A549 (cell line): ENCODE measurements at regions not wholly inside any gene's neighbourhood (a gene's known extent, or its start where the extent isn't known, plus 50 kb on each side); places are given as distances from the start of the nearest gene placed in this dataset.

ENCODE experiments used
- ATAC-seq, 2 experiments: fragments of 200-7000 bp in 1 of 2; fragments of >200 bp in 1 of 2; cut with Nextera tagmentation in 1 of 2; cut with Tn5 transposase in 1 of 2; 3 replicates each; pipeline versions ENCODE4 v1.8.0 to v1.9.1; 2018 to 2020; ENCODE audit warnings: mild to moderate bottlenecking in 1 of 2, moderate library complexity in 1 of 2
- CTCF ChIA-PET: fragments of 300-600 bp; sonication (Branson Sonifier 250); formaldehyde crosslinking; extraction: SDS; loops from one replicate; lab custom pipeline; 2021; ENCODE audit warnings: antibody characterized with exemption, inconsistent platforms; lab: Yijun Ruan, JAX
- POLR2A ChIA-PET: fragments of 350-600 bp; formaldehyde crosslinking; extraction: SDS; loops from one replicate; lab custom pipeline; 2021; ENCODE audit warnings: antibody characterized with exemption, inconsistent platforms; lab: Yijun Ruan, JAX
- DNase-seq, 2 experiments: peaks; one replicate each; pipeline versions ENCODE4 v3.0.0 to v3.0.0-alpha.2; 2011 to 2016; ENCODE audit warnings: low read depth in 1 of 2, low spot score in 1 of 2
- FAIRE-seq: peaks from 2 replicates; lab custom pipeline; 2011; peaks lifted over from hg19 to GRCh38; lab: Jason Lieb, UNC
- H3K27ac ChIP-seq, 2 experiments: fragments of >200 bp; sonication (Bioruptor Twin); formaldehyde crosslinking; 3 replicates each; pipeline ENCODE4 v1.5.1; 2016 to 2017
- H3K4me1 ChIP-seq: fragments of >200 bp; sonication (Bioruptor Twin); formaldehyde crosslinking; 3 replicates; pipeline ENCODE4 v1.6.1; 2016
- H3K4me2 ChIP-seq: fragments of >200 bp; sonication (Bioruptor Twin); formaldehyde crosslinking; 3 replicates; pipeline ENCODE4 v1.6.1; 2016
- H3K4me3 ChIP-seq: fragments of >200 bp; sonication (Bioruptor Twin); formaldehyde crosslinking; 3 replicates; pipeline ENCODE4 v1.5.1; 2016
- H3K9me3 ChIP-seq: fragments of >200 bp; sonication (Bioruptor Twin); formaldehyde crosslinking; 3 replicates; pipeline ENCODE4 v1.6.1; 2016
- BCL3 ChIP-seq: fragments of >200 bp; sonication (Bioruptor Twin); formaldehyde crosslinking; IDR thresholded peaks from 3 replicates; pipeline ENCODE4 v1.6.1; 2016
- BHLHE40 ChIP-seq: IDR thresholded peaks from 2 replicates; pipeline ENCODE4 v1.6.1; 2012; ENCODE audit warnings: low read depth, low read length, inconsistent platforms
- CBX8 ChIP-seq: fragments of 200-600 bp; sonication (generic); IDR thresholded peaks from 2 replicates; pipeline ENCODE4 v1.6.1; 2016
- CEBPB ChIP-seq, 2 experiments: fragments of >200 bp in 1 of 2; sonication (Bioruptor Twin) in 1 of 2; formaldehyde crosslinking in 1 of 2; IDR thresholded peaks; 2 replicates each; pipeline ENCODE4 v1.6.1; 2012 to 2016
- CHD4 ChIP-seq: fragments of 200-600 bp; sonication (generic); IDR thresholded peaks from 2 replicates; pipeline ENCODE4 v1.6.1; 2016; ENCODE audit warnings: antibody characterized with exemption, mild to moderate bottlenecking, borderline replicate concordance
- EP300 ChIP-seq, 2 experiments: fragments of >200 bp; sonication (Bioruptor Twin); formaldehyde crosslinking; IDR thresholded peaks; 2 replicates in 1 of 2; 3 replicates in 1 of 2; pipeline ENCODE4 v1.6.1; 2016 to 2017
- FOSB ChIP-seq: fragments of 250-450 bp; sonication (Bioruptor Pico); IDR thresholded peaks from 2 replicates; pipeline ENCODE4 v1.5.0; 2020; ENCODE audit warnings: mild to moderate bottlenecking, moderate library complexity
- FOXS1 ChIP-seq: fragments of 250-450 bp; sonication (Bioruptor Pico); IDR thresholded peaks from 2 replicates; pipeline ENCODE4 v1.5.0; 2020; ENCODE audit warnings: mild to moderate bottlenecking, moderate library complexity
- HEYL ChIP-seq: fragments of 250-450 bp; sonication (Bioruptor Pico); IDR thresholded peaks from 2 replicates; pipeline ENCODE4 v1.8.0; 2021; ENCODE audit warnings: mild to moderate bottlenecking, moderate library complexity
- HMGXB4 ChIP-seq: fragments of 250-450 bp; sonication (Bioruptor Pico); IDR thresholded peaks from 2 replicates; pipeline ENCODE4 v1.5.0; 2021; ENCODE audit warnings: mild to moderate bottlenecking, moderate library complexity, borderline replicate concordance
- JUN ChIP-seq, 2 experiments: fragments of >200 bp; sonication (Bioruptor Twin); formaldehyde crosslinking; IDR thresholded peaks; 2 replicates in 1 of 2; 3 replicates in 1 of 2; pipeline ENCODE4 v1.6.1; 2016 to 2017
- MAZ ChIP-seq: fragments of 150-350 bp; IDR thresholded peaks from 2 replicates; pipeline ENCODE4 v1.6.1; 2014; ENCODE audit warnings: antibody characterized with exemption, low read depth, low read length, borderline replicate concordance
- MYC ChIP-seq: IDR thresholded peaks from 2 replicates; pipeline ENCODE4 v1.6.1; 2012; ENCODE audit warnings: mild to moderate bottlenecking, inconsistent platforms, low read length, improper control_type of control experiment, borderline replicate concordance
- NR3C1 ChIP-seq: fragments of >200 bp; sonication (Bioruptor Twin); formaldehyde crosslinking; IDR thresholded peaks from 3 replicates; pipeline ENCODE4 v1.6.1; 2017
- PHF8 ChIP-seq: fragments of 200-600 bp; sonication (generic); IDR thresholded peaks from 2 replicates; pipeline ENCODE4 v1.6.1; 2016; ENCODE audit warnings: low read depth, mild to moderate bottlenecking, antibody characterized with exemption, moderate library complexity, borderline replicate concordance
- POLR2A ChIP-seq: IDR thresholded peaks from 2 replicates; pipeline ENCODE4 v1.6.1; 2012; ENCODE audit warnings: mild to moderate bottlenecking, low read length
- POLR2AphosphoS2 ChIP-seq: conservative IDR thresholded peaks from 2 replicates; pipeline ENCODE4 v1.6.1; 2012; ENCODE audit warnings: low read length, improper control_type of control experiment, inconsistent platforms
- RAD21 ChIP-seq, 2 experiments: fragments of >200 bp in 1 of 2; sonication (Bioruptor Twin) in 1 of 2; formaldehyde crosslinking in 1 of 2; IDR thresholded peaks in 1 of 2; conservative IDR thresholded peaks in 1 of 2; 2 replicates in 1 of 2; 3 replicates in 1 of 2; pipeline ENCODE4 v1.6.1; 2012 to 2018; ENCODE audit warnings: inconsistent platforms in 1 of 2
- RNF2 ChIP-seq: fragments of 200-600 bp; sonication (generic); IDR thresholded peaks from 2 replicates; pipeline ENCODE4 v1.6.1; 2016; ENCODE audit warnings: low read depth, mild to moderate bottlenecking, antibody characterized with exemption, moderate library complexity, borderline replicate concordance
- SMC3 ChIP-seq: fragments of >200 bp; sonication (Bioruptor Twin); formaldehyde crosslinking; IDR thresholded peaks from 3 replicates; pipeline ENCODE4 v1.6.1; 2018; ENCODE audit warnings: inconsistent platforms
- SREBF2 ChIP-seq: fragments of 450-650 bp; IDR thresholded peaks from 2 replicates; pipeline ENCODE4 v1.6.1; 2014; ENCODE audit warnings: mild to moderate bottlenecking, moderate library complexity
- TP53 ChIP-seq: fragments of 250-450 bp; sonication (Bioruptor Pico); IDR thresholded peaks from 2 replicates; pipeline ENCODE4 v1.5.0; 2021; ENCODE audit warnings: mild to moderate bottlenecking, moderate library complexity
- ZFP36 ChIP-seq: fragments of 450-650 bp; IDR thresholded peaks from 2 replicates; pipeline ENCODE4 v1.6.1; 2014; ENCODE audit warnings: borderline replicate concordance; ENCODE audit not compliant: partially characterized antibody
- ZNF302 ChIP-seq: fragments of 250-450 bp; sonication (Bioruptor Pico); IDR thresholded peaks from 2 replicates; pipeline ENCODE4 v1.9.0; 2021; ENCODE audit warnings: inconsistent platforms, mild to moderate bottlenecking, moderate library complexity
- WGBS: methylation state at CpG from one replicate; pipeline ENCODE4 v1.1.6; 2017; ENCODE audit errors: missing lambda C conversion rate; 5-methylcytosine and 5-hydroxymethylcytosine counted together
- TF ChIP-seq, protein P1 (sequence below): IDR thresholded peaks from 2 replicates; pipeline ENCODE4 v1.6.1; 2012
- TF ChIP-seq, protein P2 (sequence below): fragments of >200 bp; sonication (Bioruptor Twin); formaldehyde crosslinking; IDR thresholded peaks from 3 replicates; pipeline ENCODE4 v1.5.1; 2016

GRCh38 chr4:25528391-25528790 is 127.3 kb upstream of the SLC34A2 start (continued):
- no peak for TF ChIP-seq HMGXB4 (CRISPR knock-in tag)
- no peak for TF ChIP-seq NR3C1
- TF ChIP-seq BHLHE40 = no peak

- ATAC-seq (0 out of 6 replicates have a peak, but pooled peaks of 1 of the 2 experiments have one; percentile 32), FAIRE-seq (no peak), DNase-seq (no peak)
- Histone ChIP-seq H3K27ac (no peak overlapping the region), H3K4me3 (no peak overlapping the region), H3K9me3 (no peaks in the 10 kb centered on the region), H3K4me2 (no peak overlapping the region), H3K4me1 (no peaks in the 10 kb centered on the region)
- TF ChIP-seq RAD21 (conservative IDR thresholded peaks at IDR 0.05 in 1 of 2, IDR thresholded peaks at IDR 0.05 in 1 of 2) = peak in 1 of 2 experiments; percentile 22; a peak in 2 of 5 replicates
- TF ChIP-seq RNF2 = no peak
- TF ChIP-seq, protein P1, sequence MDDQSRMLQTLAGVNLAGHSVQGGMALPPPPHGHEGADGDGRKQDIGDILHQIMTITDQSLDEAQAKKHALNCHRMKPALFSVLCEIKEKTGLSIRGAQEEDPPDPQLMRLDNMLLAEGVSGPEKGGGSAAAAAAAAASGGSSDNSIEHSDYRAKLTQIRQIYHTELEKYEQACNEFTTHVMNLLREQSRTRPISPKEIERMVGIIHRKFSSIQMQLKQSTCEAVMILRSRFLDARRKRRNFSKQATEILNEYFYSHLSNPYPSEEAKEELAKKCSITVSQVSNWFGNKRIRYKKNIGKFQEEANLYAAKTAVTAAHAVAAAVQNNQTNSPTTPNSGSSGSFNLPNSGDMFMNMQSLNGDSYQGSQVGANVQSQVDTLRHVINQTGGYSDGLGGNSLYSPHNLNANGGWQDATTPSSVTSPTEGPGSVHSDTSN = no peak
- TF ChIP-seq SMC3 = 0 out of 3 replicates have a peak, but pooled peaks have one; percentile 20
- TF ChIP-seq POLR2A = no peak
- no peak for TF ChIP-seq FOSB
- TF ChIP-seq HEYL (CRISPR knock-in tag) = no peak
- TF ChIP-seq PHF8 = no peak
- no peak for TF ChIP-seq ZFP36
- TF ChIP-seq, protein P2, sequence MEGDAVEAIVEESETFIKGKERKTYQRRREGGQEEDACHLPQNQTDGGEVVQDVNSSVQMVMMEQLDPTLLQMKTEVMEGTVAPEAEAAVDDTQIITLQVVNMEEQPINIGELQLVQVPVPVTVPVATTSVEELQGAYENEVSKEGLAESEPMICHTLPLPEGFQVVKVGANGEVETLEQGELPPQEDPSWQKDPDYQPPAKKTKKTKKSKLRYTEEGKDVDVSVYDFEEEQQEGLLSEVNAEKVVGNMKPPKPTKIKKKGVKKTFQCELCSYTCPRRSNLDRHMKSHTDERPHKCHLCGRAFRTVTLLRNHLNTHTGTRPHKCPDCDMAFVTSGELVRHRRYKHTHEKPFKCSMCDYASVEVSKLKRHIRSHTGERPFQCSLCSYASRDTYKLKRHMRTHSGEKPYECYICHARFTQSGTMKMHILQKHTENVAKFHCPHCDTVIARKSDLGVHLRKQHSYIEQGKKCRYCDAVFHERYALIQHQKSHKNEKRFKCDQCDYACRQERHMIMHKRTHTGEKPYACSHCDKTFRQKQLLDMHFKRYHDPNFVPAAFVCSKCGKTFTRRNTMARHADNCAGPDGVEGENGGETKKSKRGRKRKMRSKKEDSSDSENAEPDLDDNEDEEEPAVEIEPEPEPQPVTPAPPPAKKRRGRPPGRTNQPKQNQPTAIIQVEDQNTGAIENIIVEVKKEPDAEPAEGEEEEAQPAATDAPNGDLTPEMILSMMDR = peak; percentile 42
- no peak for TF ChIP-seq POLR2AphosphoS2
- no peak for TF ChIP-seq BCL3
- ChIA-PET POLR2A (no interaction called here), CTCF (interaction anchor here (0.6 to 1.6 kb wide), 6 partner anchors 10 to 237 kb away, joined by 3 to 5 read pairs (median 4); no protein-coding TSS in a partner anchor)
Measured at GRCh38 chr4:25531272-25531671, 124.4 kb upstream of the SLC34A2 start.

DNA sequence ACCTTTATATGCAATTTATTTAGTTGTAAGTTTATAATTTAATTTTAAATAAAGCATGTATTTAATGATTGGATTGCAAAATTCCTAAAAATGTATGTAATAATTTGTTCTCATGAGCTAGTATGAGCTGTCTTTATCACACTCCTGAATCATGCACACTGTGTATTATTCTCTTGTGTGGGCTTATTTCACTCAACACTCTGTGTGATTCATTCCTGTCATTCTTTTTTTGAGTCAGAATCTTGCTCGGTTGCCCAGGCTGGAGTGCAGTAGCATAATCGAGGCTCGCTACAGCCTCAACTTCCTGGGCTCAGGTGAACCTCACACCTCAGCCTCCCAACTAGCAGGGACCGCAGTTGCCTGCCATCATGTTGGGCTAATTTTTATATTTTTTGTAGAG is 123.1 kb upstream of the SLC34A2 start:
- H3K27ac ChIP-seq = no peak overlapping the region
- no peaks in the 10 kb centered on the region for H3K4me1 ChIP-seq
- FAIRE-seq (no peak), ATAC-seq (no peak), DNase-seq (no peak)
- no peaks in the 10 kb centered on the region for H3K9me3 ChIP-seq
- H3K4me2 ChIP-seq = no peak overlapping the region
- WGBS = 85% methylated on average over 4 of the region's 4 CpGs
- TF ChIP-seq CBX8 = no peak
- no peak for TF ChIP-seq ZNF302 (CRISPR knock-in tag)
- no peak for TF ChIP-seq JUN (IDR thresholded peaks at IDR 0.05)
- TF ChIP-seq MAZ = no peak
- no peak for TF ChIP-seq MYC
- no peak for TF ChIP-seq TP53
- TF ChIP-seq EP300 (IDR thresholded peaks at IDR 0.05) = no peak
- TF ChIP-seq, protein P2 = no peak
- no peak for TF ChIP-seq HEYL (CRISPR knock-in tag)
- no peak for TF ChIP-seq POLR2AphosphoS2
- TF ChIP-seq SREBF2 = no peak
- TF ChIP-seq PHF8 = no peak
- TF ChIP-seq SMC3 = no peak
- TF ChIP-seq CEBPB (IDR thresholded peaks at IDR 0.05) = no peak
- TF ChIP-seq CHD4 = no peak
- TF ChIP-seq FOXS1 (CRISPR knock-in tag) = no peak
- POLR2A ChIA-PET = no interaction called here
- CTCF ChIA-PET = interaction anchor here (1.3 kb wide), 1 partner anchor 11 kb away, joined by 3 read pairs; no protein-coding TSS in a partner anchor
- H3K4me3 ChIP-seq = no peak overlapping the region
